HG02973 (cell line): ENCODE measurements at regions not wholly inside any gene's neighbourhood (a gene's known extent, or its start where the extent isn't known, plus 50 kb on each side); places are given as distances from the start of the nearest gene placed in this dataset.
"Not testable (repeated sequence)": the region's sequence is repeated elsewhere in the genome, so short reads cannot be mapped to it uniquely, and the experiment has no call there.

Experiments used
- ATAC-seq: cut with Tn5 transposase; IDR thresholded peaks from one replicate; pipeline ENCODE4 v1.9.1; 2021; ENCODE audit warnings: moderate library complexity; ENCODE audit not compliant: unreplicated experiment

DNA sequence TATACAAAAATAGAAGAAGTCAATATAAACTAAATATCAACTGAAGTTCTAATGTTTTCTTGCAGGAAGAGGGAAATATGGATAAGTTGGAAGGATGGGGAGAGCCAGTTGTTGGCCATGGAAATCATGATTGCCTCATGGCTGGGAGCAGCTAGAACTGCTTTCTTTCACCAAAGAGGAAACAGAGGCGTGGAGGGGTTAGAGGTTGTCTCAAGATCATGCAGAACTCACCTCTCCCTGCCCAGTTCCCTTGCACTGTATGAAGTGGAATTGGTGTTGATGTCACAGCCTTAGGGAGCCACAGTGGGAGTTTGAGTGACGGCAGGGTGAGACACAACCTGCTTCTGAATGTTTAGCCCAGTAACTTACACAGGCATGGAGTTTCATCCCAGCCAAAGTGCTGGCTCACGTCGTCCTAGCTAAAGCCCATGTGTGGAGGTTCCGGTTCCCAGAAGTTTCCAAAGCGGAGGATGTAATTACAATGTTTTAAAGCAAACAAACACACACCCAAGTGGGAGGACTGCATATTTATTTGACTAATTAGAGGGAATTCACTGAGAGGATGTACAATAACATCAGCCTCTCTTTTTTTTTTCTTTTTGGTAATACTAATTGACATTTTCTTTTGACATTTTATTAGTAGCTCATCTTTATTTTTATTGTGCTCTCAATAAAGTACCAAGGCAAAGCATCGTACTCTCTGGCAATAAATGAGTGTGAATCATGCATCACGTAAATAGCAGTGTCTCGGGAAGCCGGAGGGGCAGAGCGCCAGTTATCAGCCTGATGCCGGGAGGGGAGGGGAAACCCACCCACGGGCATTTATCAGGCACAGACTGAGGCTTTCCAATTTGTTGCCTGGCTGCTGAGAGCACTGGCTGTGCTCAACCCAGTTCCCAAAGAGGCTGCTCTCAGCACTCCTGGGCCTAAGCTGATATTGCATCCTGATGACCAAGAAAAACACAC is 118.7 kb upstream of the CDH5 start:
- ATAC-seq, result no peak

DNA sequence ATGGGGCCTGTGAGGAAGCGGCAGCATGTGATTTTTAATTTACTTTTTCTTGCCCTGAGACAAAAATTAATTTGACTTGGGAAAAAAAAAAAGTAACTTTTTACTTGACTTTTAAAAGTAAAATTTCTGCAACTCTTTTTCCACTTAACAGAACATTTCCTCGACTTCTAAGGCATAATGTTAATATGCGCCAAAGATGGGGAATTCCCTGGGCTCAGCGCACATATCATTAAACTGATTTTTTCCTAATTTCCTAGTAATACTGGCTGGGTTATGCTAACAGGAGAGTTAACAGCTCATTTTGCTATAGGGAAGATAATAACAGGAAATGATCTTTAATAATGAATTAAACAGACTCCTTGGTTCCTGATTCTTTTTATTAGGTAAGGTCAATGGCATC is 120.6 kb upstream of the CDH5 start:
- no peak for ATAC-seq

DNA sequence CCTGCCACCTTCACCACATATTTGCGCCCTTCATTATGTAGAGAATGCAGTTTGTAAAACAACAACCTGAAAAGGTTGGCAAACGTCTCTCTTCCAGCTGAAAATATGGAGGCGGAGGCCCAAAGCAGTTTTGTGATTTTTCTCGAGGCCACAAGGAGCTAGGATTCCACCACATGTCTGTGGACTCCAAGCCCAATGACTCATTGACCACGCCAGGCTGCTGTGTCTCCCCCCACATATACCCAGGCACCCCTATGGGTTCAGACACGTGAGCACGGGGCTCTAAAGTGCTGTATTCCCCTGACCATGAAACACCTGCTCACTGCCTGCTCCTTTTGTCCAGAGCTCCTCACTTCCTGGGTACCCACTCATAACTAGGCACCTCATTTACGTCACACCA is 121.4 kb upstream of the CDH5 start:
- no peak for ATAC-seq

DNA sequence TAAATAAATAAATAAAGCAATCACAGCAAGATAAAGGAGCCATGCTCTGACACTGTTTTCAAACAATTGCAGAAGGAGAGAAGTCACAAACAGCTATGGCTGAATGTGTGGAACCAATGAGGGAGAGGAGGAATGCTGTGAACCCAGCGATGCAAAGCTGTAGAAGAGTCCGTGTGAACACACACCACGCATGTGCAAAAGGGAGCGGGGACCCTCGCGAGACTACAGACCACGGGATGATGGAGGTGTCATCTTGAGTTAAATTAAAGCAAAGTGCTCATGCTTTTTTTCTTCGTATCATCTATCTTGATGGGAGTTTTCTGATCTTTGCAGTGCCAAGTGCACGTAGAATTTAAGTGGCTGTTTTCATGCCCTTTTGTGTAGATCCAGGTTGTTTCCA is 123.8 kb upstream of the CDH5 start:
- ATAC-seq, result no peak

DNA sequence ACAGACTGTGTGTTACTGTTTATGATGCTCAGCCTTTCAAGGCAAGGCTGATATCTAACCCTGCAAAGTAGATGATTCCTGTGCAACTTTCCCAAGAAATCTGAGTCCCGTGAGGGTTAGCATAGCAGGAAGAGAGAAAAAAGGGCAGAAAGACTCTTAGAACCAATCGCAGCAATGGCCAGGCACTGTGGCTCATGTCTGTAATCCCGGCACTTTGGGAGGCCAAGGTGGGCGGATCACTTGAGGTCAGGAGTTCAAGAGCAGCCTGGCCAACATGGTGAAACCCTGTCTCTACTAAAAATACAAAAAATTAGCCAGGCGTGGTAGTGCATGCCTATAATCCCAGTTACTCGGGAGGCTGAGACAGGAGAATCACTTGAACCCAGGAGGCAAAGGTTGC is 124.3 kb upstream of the CDH5 start:
- ATAC-seq, result not testable (repeated sequence)

DNA sequence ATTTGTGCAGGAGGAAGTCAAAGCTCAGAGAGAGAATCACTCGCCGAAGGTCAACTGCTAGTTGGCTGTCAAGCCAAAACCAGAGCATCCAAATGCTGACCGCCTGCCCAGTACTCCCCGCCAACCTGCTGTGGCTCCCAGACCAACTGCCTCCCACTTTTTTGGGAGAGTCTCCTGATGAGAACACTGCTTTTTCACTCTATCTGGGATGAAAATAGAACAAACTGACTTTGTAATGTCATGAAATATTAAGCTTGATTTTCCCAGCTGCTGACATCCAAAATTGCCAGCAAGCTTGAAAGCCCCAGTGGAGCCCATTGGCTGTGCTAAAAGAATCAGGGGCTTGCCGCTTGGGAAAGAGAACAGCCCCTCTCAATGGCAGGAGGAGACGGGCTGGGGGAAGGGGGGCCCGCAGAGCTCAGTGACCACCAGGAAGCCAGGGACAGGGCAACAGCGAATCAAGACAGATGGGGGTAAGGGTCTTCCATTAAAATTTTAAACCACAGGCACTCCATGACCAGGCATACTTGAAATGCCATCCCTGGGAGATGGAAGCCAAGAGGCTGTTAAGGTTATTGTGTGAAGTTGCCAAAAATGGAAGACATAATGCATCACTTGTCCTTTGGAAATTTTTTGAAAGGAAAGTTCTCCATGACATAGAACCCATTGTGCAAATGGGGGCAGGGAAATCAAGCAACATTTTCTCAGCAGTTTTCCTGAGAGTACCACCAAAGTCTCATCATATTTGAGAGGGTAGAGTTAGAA is 125.7 kb upstream of the CDH5 start:
- no peak for ATAC-seq

DNA sequence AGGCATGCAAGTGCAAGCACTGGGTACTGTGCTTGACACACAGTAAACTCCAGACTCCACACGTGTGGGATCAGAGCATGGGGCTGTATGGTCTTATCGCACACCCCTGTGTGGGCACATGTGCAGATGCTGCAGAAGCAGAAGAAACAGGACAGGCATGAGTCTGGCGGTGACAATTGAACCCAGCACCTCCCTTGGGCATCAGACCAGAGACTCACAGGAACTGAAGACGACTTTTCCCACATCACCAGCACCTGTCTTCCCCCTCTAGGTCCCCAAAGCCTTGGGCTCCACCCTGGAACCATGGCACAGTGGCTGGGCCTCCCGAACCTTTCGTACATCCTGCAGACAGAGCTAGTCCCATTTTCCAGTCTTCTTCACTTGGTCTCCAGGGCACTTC is 126.4 kb upstream of the CDH5 start:
- ATAC-seq, result no peak

DNA sequence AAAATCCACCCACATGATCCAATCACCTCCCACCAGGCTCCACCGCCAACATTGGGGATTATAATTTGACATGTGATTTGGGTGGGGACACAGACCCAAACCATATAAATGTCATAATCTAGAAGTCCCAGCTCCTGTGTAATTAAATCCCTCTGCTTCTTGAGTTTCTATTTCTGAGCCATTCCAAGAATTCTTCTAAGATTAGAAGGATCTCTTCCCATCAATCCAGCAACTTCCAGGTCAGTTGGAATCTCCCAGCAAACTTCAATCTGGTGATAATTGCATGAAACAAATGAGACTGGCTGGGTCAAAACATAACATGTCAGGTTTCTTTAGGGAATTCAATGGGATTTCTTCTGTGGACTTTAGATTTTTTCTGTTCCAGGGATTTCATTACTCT is 127.8 kb upstream of the CDH5 start:
- no peak for ATAC-seq

DNA sequence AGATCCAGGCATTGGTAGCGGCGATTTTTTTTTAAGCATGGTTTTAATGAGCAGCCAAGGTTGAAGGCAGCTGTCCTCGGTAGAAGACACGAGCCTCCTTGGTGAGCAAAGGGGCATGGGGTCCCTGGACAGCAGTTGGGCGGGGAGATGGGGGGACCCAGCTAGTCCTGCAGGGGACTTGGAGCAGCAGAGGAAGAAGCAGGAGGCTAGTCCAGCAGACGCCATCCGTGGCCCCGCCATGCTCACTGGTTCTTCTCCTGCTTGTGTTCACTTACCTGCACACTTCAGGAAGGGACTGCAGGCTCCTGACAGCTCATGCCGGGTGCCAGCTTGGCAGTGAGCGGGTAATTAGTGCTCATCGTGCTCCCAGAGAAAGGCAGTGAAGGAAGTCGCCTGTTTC is 130.2 kb upstream of the CDH5 start:
- ATAC-seq, result no peak

DNA sequence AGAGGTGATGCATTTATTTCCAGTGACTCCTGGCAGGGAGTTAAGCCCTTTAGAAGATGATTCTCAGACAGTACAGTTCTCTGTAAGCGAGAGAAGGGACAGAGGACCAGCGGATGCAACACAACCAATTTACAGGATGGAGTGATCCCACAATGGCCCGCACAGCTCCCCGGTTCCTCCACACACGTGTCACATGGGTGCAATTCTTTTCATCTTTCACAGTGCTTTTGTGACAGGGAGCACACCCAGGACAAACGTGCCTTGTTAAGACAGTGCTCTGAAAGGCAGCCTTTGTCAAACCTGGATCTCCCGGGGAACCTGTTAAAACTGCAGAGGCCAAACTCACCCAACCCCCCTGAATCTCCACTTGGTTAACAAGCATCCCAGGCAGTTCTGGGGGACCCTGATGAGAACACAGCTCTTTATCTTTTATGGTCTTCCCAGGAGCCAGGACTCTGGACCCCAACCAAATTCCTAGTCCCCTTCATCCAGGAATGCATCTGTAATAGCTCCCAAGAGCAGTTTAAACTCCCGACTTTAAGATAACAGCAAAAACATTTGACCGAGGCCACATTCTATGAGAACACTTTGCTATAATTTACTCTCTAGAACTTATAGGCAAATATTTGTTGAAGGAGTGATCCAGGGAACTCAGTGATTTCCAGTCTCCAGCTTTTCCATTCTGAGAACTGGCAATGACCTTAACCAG is 134.9 kb upstream of the CDH5 start:
- no peak for ATAC-seq

DNA sequence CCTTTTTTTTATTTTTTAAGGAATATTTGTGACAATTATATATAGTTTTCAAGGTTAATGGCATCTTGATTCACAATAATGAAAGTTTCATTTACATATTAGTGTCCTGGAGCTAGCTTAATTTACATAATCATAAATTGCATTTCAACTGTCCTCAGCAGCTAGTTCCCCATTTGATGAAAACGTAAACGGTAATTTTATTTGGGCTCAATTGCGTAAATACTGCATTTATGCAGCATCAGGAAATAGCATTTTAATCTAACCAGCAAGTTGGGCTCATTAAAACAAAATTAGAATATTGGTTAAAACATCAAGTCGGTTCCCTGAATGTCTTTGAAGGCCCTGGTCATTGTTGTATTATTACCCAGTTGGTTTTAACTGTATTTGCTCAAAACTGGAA is 136.8 kb upstream of the CDH5 start:
- no peak for ATAC-seq

DNA sequence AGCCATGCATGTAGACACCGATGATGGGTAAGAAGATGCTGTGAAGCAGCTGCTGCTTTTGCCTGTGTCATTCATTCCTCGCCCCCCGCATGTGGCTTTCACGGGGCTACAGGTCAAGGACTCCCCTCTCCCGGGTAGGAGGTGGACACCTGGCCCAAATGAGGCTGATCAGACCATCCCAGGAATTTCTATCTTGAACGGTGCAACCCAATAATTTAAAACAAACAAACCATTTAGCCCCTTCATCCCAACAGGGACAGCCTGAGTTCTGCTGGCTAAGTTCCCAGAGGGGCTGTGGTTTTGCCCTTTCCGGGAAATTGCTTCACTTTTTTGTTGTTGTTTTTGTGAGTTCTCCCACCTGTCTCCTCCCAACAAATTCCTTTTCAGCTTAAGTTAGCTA is 137.7 kb upstream of the CDH5 start:
- no peak for ATAC-seq

DNA sequence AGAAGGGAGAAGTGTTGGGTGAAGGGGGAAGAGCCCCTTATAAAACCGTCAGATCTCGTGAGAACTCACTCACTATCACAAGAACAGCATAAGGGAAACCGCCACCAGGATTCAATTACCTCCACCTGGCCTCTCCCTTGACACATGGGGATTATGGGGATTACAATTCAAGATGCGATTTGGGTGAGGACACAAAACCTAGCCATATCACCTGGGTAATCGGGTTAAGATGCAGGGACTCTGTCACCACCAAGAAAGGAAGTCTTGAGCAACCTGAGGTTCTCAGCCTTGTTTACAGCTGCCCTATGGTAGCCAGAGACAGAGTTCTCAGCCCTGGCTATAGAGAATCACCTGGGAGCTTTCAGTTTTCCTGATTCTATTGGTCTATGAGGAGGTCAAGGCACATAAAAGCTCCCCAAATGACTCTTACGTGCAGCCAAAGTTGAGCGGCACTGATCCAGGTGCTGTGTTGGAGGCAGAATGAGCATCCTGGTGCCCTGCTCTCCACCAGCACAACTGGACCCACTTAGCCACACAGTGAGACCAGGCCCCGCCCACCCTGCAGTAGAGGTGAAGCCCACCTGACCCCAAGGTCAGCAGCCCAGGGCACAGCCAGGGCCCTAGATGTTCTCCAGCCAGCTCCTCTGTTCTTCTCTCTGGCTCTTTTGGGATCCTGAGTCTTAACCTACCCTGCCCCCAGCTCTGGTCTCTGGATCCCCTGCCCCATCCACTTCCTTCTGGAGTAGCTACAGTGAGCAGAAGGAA is 138.5 kb upstream of the CDH5 start:
- no peak for ATAC-seq

DNA sequence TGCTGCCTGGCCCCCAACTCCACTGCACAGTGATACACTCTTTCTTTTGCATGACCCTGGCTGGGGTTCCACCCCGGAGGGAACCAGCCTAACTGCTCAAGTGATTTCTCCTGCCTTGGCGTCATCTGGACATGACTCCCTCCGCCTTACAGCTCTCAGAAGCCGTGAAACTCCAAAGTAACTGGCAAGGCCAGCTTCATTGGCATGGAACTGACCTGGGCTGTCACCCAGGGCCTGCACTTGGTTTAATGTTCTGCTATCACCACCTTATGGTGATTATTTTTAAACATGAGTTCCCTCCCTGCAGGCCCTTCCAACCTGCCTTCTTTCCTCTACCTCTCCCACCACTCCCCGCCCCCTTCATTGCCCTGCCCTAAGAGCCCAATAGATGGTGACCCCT is 139.7 kb upstream of the CDH5 start:
- no peak for ATAC-seq

DNA sequence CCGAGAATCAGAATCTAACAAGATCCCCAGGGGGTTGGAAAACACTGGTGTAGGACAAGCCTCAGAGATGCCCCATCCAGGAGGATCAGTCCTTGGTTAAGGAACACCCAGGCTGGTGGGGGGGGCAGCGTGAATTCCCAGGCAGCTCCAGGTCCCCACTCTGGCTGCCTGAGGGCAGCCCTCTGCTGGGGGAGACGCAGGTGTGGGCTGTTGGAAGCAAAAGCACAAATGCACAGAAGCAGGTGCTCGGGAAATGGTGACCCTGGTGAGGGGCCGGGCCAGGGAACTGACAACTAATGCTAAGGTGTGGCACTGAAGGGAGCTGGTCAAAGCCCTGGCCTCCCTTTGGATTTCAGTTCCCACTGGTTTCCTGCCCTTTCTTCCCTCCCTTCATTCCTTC is 140.8 kb upstream of the CDH5 start:
- ATAC-seq, result no peak

DNA sequence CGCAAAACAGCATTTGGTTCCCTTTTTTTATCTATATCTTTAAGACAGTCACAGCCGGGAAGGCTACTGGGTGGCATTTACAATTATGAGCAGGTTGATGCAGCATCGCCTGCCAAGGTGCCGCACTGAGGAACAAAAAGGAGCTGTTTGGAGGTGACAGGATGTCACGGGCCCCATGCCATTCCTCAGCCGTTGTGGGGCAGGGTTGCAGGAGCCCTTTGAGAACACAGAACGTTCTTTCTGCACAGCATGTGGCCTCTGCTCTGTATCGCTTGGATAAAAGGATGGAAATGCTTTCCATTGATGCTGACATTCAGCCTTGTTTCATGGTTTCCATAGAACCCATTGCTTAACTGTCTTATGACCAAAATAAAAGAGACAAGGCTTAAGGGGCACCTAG is 141.9 kb upstream of the CDH5 start:
- ATAC-seq, result no peak

DNA sequence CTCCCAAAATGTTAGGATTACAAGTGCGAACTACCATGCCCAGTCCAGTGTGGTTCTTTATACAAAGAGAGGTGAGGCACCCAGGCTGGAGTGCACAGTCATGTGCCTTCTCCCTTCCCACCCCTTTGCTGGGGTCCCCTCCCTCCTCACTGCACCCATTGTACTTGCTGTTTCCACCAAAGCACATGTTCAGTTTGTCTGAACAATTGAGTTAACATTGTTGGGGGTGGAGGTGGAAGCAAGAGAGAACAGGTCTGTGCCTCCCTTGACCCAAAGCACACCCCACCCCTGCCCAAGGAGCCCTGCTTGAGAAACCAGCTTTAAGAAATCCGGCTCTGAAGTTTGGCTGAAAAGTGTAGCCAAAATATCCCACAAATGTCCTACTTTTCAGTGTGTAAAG is 142.3 kb upstream of the CDH5 start:
- ATAC-seq, result no peak

DNA sequence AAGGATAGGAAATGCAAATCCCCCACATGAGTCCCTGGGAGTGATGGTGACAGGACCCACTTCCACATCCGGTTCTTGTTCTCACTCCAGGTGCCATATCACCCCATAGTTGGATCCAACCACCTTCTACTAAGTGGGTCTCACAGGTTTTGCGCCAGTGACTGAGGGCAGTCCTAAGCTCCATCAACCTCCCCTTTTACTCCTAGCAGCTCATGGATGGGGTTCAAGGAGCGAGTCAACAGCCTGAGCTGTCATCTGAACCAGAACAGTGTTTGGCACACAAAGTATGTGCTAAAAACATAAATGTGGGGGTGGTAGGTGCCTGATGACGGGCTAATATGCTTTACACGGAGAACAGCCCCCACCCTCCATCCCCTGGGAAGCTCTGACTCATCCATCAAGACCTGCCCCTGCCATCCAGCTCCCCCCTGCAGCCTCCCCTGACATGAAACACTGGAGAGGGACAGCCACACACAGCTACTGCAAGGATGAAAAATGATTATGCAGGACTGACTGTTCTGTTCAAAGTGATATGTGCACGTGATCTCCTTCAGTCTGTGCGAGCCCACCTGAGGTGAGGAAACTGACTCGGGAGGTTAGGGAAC is 143.2 kb upstream of the CDH5 start:
- ATAC-seq, result no peak

DNA sequence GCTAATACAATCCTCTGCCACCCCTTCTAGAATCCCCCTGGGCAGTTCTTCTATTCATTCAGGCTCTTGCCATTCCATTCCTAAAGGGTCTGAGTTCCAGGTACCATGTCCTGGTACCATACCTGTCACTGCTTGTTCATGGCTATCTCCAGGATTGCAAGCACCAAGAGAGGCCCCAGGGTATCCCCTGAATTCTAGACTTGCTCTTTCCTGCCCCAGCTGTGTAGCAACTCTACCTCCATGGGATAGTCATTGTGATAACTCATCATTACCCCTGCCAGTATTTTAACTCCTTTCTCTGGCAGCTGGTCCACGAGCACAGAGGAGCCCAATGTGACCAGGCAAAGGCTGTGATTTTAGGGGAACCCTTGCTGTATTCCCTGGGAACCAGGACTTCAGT is 143.7 kb upstream of the CDH5 start:
- no peak for ATAC-seq

DNA sequence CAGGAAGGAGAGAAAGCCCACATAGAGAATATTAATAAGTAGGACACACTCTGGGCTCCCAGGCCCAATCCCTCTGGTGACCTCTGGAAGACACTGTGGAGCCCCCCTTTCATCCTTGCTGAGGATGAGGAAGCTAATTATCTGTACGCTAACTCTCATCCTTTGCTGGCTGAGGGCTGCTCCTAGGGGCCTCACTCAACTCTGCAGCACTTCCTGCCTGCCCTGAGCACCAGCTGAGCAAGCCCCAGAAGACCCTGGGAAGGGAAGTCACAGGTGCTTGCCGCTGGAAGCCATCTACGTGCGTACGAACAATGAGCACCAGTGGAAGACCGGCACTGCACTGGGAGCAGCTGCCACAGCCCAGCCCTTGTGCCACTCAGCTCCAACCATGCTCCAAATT is 145.8 kb upstream of the CDH5 start:
- no peak for ATAC-seq

DNA sequence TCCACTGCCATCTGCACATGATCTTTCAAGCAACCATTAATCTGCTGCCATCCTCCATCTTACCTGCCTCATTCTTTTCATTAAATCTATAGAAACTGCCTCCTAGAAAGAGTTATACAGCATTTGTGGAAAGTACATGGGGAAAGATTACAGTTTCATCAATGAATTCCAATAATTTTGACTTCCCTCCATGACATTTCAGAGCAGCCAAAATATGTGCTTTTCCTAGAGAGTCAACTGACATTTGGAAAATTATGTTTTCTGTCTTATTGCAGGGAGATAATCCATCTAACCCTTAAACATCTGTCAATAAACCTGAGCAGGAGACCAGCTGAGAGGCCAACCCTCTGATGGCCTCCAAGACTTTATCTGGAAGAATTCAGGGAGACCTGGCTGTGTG is 147.0 kb upstream of the CDH5 start:
- ATAC-seq, result no peak
